ENCODE measurements at regions not wholly inside any gene's neighbourhood (a gene's known extent, or its start where the extent isn't known, plus 50 kb on each side); places are given as distances from the start of the nearest gene placed in this dataset.

DNA sequence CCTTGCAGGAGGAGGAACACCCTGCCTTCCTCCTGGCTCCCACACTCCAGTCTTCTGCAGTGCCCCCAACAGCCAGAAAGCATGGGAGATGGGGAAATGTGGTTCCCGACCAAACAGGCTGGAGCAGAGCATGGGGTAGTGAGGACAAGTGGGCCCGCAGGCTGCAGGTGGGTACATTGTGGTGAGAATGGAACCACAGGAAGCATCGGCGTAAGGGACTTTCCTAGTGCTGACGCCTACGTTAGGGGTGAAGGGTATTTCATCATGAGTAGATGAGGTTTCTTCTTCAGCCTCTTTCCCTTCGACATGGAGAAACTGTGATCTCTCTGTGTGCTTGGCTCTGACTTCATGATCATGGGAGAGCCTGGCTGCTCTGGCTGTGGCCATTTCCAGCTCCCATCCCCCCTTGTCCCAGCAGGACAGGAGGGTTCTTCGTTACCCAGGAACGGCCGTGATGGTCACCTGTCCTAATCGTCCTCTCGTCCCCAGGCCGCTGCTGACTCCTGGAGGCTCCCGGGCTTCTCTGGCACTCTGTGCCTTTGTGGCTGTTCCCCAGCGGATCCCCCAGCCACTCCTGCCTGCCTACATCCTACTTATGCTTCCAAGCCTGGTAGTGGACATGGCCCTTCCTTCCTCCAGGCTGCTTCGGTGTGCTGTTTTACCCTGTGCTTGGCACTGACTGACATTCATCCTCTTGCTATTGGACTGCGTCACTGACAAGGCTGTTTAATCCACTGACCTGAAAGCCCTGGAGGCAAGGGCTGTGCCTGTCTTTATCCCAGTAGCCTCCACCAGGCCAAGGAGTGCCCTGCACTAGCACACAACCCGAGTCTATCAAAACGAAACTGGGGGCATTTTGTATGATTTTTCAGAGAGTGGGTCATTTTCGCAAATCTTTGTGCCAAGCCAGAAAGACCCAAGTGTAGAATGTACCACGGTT, 65.2 kb upstream of the CECR2 start (continued):
- TF ChIP-seq ZZZ3 (IDR thresholded peaks at IDR 0.05; ENCODE audit: control insufficient read depth, insufficient read length, low read depth) (no peak), NFXL1 (IDR thresholded peaks at IDR 0.05; ENCODE audit: borderline replicate concordance) (no peak), IRF4 (IDR thresholded peaks at IDR 0.05; ENCODE audit: low read depth, low read length) (peak; percentile 77; the same call in 1 of the 2 replicates), RAD21 (IDR thresholded peaks at IDR 0.05; ENCODE audit: insufficient read depth, low read depth, low read length) (no peak), TCF3 (IDR thresholded peaks at IDR 0.05; ENCODE audit: borderline replicate concordance, insufficient read depth, low read depth, low read length) (peak; percentile 85), ETV6 (conservative IDR thresholded peaks at IDR 0.05 in 1 of 2, IDR thresholded peaks at IDR 0.05 in 1 of 2; ENCODE audit: borderline replicate concordance in 1 of 2, low read depth in 1 of 2) (no peak; a peak in 1 of 4 replicates), BRCA1 (IDR thresholded peaks at IDR 0.05; ENCODE audit: low read depth, low read length) (no peak), POU2F2 (IDR thresholded peaks at IDR 0.05; ENCODE audit: borderline replicate concordance, low read depth, low read length) (peak; percentile 44; the same call in 1 of the 3 replicates), NRF1 (conservative IDR thresholded peaks at IDR 0.05; ENCODE audit: low read depth, low read length) (no peak), POLR2AphosphoS2 (IDR thresholded peaks at IDR 0.05; ENCODE audit: low read depth, low read length) (no peak), DPF2 (IDR thresholded peaks at IDR 0.05) (peak; percentile 86), TAF1 (IDR thresholded peaks at IDR 0.05; ENCODE audit: borderline replicate concordance, low read depth, low read length) (no peak), BACH1 (IDR thresholded peaks at IDR 0.05; ENCODE audit: borderline replicate concordance) (no peak), CBX5 (IDR thresholded peaks at IDR 0.05; ENCODE audit: low read depth) (no peak), IKZF2 (IDR thresholded peaks at IDR 0.05) (peak; percentile 84 to 86), MEF2B (IDR thresholded peaks at IDR 0.05; ENCODE audit: partially characterized antibody, poor library complexity, severe bottlenecking) (no peak), KDM1A (IDR thresholded peaks at IDR 0.05; ENCODE audit: borderline replicate concordance) (no peak), HDAC6 (IDR thresholded peaks at IDR 0.05; ENCODE audit: unreplicated experiment) (no peak), EGR1 (IDR thresholded peaks at IDR 0.05; ENCODE audit: borderline replicate concordance in 1 of 2, low read depth in 2 of 2, low read length in 2 of 2) (peak in 1 of 2 experiments; percentile 66; a peak in 1 of 3 replicates), YBX1 (IDR thresholded peaks at IDR 0.05) (no peak)
- TF ChIP-seq, protein P1, sequence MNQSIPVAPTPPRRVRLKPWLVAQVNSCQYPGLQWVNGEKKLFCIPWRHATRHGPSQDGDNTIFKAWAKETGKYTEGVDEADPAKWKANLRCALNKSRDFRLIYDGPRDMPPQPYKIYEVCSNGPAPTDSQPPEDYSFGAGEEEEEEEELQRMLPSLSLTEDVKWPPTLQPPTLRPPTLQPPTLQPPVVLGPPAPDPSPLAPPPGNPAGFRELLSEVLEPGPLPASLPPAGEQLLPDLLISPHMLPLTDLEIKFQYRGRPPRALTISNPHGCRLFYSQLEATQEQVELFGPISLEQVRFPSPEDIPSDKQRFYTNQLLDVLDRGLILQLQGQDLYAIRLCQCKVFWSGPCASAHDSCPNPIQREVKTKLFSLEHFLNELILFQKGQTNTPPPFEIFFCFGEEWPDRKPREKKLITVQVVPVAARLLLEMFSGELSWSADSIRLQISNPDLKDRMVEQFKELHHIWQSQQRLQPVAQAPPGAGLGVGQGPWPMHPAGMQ (IDR thresholded peaks at IDR 0.05; ENCODE audit: borderline replicate concordance) = no peak
- TF ChIP-seq, protein P2, sequence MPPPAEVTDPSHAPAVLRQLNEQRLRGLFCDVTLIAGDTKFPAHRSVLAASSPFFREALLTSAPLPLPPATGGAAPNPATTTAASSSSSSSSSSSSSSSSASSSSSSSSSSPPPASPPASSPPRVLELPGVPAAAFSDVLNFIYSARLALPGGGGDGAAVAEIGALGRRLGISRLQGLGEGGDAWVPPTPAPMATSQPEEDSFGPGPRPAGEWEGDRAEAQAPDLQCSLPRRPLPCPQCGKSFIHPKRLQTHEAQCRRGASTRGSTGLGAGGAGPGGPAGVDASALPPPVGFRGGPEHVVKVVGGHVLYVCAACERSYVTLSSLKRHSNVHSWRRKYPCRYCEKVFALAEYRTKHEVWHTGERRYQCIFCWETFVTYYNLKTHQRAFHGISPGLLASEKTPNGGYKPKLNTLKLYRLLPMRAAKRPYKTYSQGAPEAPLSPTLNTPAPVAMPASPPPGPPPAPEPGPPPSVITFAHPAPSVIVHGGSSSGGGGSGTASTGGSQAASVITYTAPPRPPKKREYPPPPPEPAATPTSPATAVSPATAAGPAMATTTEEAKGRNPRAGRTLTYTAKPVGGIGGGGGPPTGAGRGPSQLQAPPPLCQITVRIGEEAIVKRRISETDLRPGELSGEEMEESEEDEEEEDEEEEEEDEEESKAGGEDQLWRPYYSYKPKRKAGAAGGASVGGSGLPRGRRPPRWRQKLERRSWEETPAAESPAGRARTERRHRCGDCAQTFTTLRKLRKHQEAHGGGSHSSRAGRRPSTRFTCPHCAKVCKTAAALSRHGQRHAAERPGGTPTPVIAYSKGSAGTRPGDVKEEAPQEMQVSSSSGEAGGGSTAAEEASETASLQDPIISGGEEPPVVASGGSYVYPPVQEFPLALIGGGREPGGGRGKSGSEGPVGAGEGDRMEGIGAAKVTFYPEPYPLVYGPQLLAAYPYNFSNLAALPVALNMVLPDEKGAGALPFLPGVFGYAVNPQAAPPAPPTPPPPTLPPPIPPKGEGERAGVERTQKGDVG (CRISPR knock-in tag; IDR thresholded peaks at IDR 0.05) = no peak
- TF ChIP-seq, protein P3, sequence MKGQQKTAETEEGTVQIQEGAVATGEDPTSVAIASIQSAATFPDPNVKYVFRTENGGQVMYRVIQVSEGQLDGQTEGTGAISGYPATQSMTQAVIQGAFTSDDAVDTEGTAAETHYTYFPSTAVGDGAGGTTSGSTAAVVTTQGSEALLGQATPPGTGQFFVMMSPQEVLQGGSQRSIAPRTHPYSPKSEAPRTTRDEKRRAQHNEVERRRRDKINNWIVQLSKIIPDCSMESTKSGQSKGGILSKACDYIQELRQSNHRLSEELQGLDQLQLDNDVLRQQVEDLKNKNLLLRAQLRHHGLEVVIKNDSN (IDR thresholded peaks at IDR 0.05; ENCODE audit: borderline replicate concordance, extremely low read length, insufficient read depth, low read depth, low read length) = no peak

All from GM12878 (cell line).